ENCODE measurements at regions not wholly inside any gene's neighbourhood (a gene's known extent, or its start where the extent isn't known, plus 50 kb on each side); places are given as distances from the start of the nearest gene placed in this dataset.

GRCh38 chr2:121895723-121896571 is 140.5 kb downstream of the TSN start (continued):
- no peak for TF ChIP-seq ATF6 (CRISPR knock-in tag; IDR thresholded peaks at IDR 0.05)
- TF ChIP-seq RAD51 (IDR thresholded peaks at IDR 0.05; ENCODE audit: borderline replicate concordance, low read depth): no peak
- TF ChIP-seq SRF (CRISPR knock-in tag; IDR thresholded peaks at IDR 0.05): peak in 1 of 2 experiments; percentile 66; a peak in 1 of 4 replicates
- 0 out of 2 replicates have a peak, but pooled peaks have one; percentile 34 for TF ChIP-seq NR2C1 (IDR thresholded peaks at IDR 0.05)
- TF ChIP-seq NR2C1 (tag; IDR thresholded peaks at IDR 0.05): 0 out of 2 replicates have a peak, but pooled peaks have one; percentile 42
- TF ChIP-seq TAL1 (IDR thresholded peaks at IDR 0.05): peak; percentile 36; the same call in 1 of the 2 replicates
- 0 out of 2 replicates have a peak, but pooled peaks have one; percentile 11 for TF ChIP-seq EP400 (IDR thresholded peaks at IDR 0.05)
- peak; percentile 80 for TF ChIP-seq ESRRA (IDR thresholded peaks at IDR 0.05; ENCODE audit: borderline replicate concordance, low read depth)
- peak; percentile 73 for TF ChIP-seq SMAD4 (CRISPR knock-in tag; conservative IDR thresholded peaks at IDR 0.05)
- no peak for TF ChIP-seq HNRNPUL1 (IDR thresholded peaks at IDR 0.05; ENCODE audit: low read length)
- TF ChIP-seq MYC (IDR thresholded peaks at IDR 0.05; ENCODE audit: low read depth, low read length): peak; percentile 73
- no peak for TF ChIP-seq MYC (CRISPR knock-in tag; IDR thresholded peaks at IDR 0.05; ENCODE audit: borderline replicate concordance, low read depth)
- TF ChIP-seq TEAD4 (IDR thresholded peaks at IDR 0.05; ENCODE audit: low read length): peak; percentile 54; the same call in 1 of the 2 replicates
- no peak for TF ChIP-seq TEAD4 (CRISPR knock-in tag; IDR thresholded peaks at IDR 0.05; ENCODE audit: borderline replicate concordance)
- peak; percentile 66 for TF ChIP-seq TCF3 (CRISPR knock-in tag; IDR thresholded peaks at IDR 0.05)
- TF ChIP-seq E2F6 (IDR thresholded peaks at IDR 0.05; ENCODE audit: borderline replicate concordance in 1 of 2, extremely low read depth in 1 of 2, insufficient read depth in 1 of 2, insufficient read length in 1 of 2, low read depth in 1 of 2, low read length in 1 of 2, poor library complexity in 1 of 2, severe bottlenecking in 1 of 2): peak in 1 of 2 experiments; percentile 17
